Progenitor cell of endocrine pancreas (in vitro differentiated cells): ENCODE measurements at regions not wholly inside any gene's neighbourhood (a gene's known extent, or its start where the extent isn't known, plus 50 kb on each side); places are given as distances from the start of the nearest gene placed in this dataset.

ENCODE experiments used
- DNase-seq: peaks from one replicate; pipeline ENCODE4 v3.0.0; 2021; ENCODE audit warnings: low spot score; ENCODE audit not compliant: unreplicated experiment
- H3K27ac Mint-ChIP-seq: 2 replicates; pipeline ENCODE4 v1.8.0; 2021; ENCODE audit warnings: mild to moderate bottlenecking, moderate library complexity, mixed read lengths
- H3K27me3 Mint-ChIP-seq: 2 replicates; pipeline ENCODE4 v1.8.0; 2021; ENCODE audit warnings: mixed read lengths
- H3K36me3 Mint-ChIP-seq: 2 replicates; pipeline ENCODE4 v1.8.0; 2022; ENCODE audit warnings: mixed read lengths; ENCODE audit not compliant: insufficient read depth
- H3K4me1 Mint-ChIP-seq: 2 replicates; pipeline ENCODE4 v1.8.0; 2021; ENCODE audit warnings: low read depth, mixed read lengths
- H3K4me3 Mint-ChIP-seq: 2 replicates; pipeline ENCODE4 v1.8.0; 2021; ENCODE audit warnings: low read depth, mild to moderate bottlenecking, moderate library complexity, mixed read lengths
- H3K9me3 Mint-ChIP-seq: 2 replicates; pipeline ENCODE4 v1.8.0; 2021; ENCODE audit warnings: low read depth, mixed read lengths
- TF ChIP-seq, protein P1 (sequence below): fragments of 200-600 bp; sonication (generic); IDR thresholded peaks from one replicate; pipeline ENCODE4 v1.5.0; 2021; ENCODE audit warnings: antibody characterized with exemption, mild to moderate bottlenecking; ENCODE audit not compliant: unreplicated experiment

DNA sequence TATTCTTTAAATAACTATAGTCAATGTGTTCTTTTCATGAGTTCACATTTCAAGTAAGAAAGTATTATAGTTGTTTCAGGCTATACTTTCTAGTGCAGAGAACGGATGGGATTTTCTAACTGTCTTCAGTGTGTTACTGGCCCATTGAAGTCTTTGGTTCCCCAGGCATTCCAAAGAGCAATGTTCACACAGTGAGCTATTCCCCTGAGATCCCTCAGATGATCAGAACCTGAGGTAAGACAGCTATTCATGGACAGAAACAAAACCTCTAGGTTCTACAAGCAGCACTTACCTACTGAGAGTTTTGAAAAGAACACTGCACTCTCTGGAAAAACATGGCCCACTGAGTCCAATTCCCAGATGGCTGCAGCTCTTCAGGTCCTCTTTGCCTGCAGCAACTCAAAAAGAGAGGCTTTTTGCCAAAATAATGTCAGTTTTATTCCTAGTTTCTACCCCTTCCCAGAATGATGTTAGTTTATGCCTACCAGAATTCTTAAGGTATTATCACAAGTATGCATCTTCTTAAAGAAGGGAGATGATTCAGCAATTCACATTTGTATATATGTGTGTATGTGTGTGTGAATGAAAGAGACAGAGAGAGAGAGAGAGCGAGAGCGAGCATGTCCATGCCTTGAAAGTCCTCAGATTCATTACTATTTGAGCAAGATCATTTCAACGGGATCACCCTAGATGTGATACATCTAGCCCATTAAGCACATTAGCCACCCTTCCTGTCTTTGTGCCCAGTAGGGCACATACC, 146.1 kb downstream of the PDHA2 start:
- Mint-ChIP-seq H3K9me3 (peaks cover 11% of the 10 kb centered on the region), H3K4me3 (no peak overlapping the region), H3K36me3 (no peaks in the 10 kb centered on the region), H3K4me1 (no peaks in the 10 kb centered on the region), H3K27ac (no peak overlapping the region), H3K27me3 (no peaks in the 10 kb centered on the region)
- TF ChIP-seq, protein P1, sequence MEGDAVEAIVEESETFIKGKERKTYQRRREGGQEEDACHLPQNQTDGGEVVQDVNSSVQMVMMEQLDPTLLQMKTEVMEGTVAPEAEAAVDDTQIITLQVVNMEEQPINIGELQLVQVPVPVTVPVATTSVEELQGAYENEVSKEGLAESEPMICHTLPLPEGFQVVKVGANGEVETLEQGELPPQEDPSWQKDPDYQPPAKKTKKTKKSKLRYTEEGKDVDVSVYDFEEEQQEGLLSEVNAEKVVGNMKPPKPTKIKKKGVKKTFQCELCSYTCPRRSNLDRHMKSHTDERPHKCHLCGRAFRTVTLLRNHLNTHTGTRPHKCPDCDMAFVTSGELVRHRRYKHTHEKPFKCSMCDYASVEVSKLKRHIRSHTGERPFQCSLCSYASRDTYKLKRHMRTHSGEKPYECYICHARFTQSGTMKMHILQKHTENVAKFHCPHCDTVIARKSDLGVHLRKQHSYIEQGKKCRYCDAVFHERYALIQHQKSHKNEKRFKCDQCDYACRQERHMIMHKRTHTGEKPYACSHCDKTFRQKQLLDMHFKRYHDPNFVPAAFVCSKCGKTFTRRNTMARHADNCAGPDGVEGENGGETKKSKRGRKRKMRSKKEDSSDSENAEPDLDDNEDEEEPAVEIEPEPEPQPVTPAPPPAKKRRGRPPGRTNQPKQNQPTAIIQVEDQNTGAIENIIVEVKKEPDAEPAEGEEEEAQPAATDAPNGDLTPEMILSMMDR: no peak
- DNase-seq: no peak

DNA sequence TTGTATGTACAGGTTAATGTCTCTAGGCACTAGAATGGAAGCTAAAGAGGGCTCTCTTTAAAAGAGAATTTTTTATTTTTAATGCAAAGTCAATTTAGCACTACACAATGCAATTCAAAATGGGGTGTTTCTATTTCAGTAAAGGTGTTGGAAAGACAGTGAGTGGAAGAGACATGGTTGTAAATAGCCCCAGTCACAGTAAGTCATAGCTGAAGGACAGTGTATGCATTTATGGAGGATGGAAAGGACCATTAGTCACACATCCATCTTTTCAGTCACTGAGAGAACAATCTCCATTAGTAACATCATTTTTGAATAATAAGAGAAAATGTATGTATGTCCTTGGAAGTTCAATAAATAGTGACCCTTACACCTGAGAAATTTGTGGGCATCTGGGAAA, 148.0 kb downstream of the PDHA2 start:
- Mint-ChIP-seq H3K27me3 (no peaks in the 10 kb centered on the region), H3K4me3 (no peak overlapping the region), H3K36me3 (no peaks in the 10 kb centered on the region), H3K4me1 (no peaks in the 10 kb centered on the region), H3K27ac (no peak overlapping the region), H3K9me3 (peaks cover 11% of the 10 kb centered on the region)
- TF ChIP-seq, protein P1: no peak
- DNase-seq: no peak

DNA sequence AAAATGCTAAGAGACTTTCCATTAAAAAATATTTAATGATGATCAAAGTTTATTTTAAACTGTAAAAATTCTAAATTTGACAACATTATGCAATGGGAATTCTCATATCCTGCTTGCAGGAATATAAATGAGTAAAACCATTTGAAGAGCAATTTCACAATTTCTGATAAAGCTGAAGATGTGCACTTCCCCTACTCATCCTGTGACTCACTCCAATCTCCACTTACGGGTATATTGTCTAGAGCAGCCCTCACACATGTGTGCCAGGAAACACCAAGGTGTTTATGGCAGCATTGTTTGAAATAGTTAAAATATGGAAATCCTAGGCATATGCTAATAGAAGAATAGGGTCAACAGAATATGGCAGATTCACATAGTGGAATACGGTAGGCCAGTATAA, 158.4 kb downstream of the PDHA2 start:
- DNase-seq: no peak
- no peaks in the 10 kb centered on the region for H3K36me3 Mint-ChIP-seq
- no peak overlapping the region for H3K27ac Mint-ChIP-seq
- H3K27me3 Mint-ChIP-seq: no peaks in the 10 kb centered on the region
- peaks cover 8% of the 10 kb centered on the region for H3K9me3 Mint-ChIP-seq
- H3K4me1 Mint-ChIP-seq: peaks cover 2% of the 10 kb centered on the region
- TF ChIP-seq, protein P1: no peak
- H3K4me3 Mint-ChIP-seq: no peak overlapping the region

DNA sequence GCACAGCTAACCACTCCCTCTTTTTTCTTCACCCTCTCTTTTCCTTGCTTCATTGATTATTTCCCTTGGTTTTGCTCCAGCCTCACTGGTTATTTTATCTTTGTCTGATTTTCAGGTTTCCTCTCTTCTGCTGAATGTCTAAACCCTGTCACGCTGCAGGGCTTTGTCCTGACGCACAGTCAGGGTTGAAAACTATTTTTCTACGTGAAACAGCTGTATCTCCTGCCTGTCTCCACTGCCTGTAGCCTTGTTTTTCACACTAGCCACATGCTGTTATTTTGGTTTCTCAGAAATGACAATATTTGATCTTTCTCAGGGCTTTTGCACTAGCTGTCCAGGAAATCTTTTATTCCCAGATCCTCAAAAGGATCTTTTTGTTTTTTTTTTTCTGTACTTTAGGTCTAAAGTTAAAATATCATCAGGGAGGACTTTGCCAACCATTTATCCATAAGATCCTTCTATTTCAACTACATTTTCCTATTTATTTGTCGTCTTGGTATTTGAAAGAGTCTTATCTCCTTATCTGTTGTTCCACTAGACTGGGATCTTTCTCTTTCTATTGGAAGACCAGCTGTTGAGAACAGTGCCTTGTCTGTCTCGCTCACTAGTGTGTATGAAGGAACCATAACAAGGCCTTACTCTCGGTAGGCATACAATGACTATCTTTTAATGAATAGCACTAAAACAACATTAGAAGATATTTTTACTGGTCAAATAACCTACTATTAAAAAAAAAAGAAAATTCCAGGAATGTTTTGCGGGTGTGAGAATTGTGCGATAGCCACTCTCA, 164.3 kb downstream of the PDHA2 start:
- no peak overlapping the region for H3K4me3 Mint-ChIP-seq
- H3K27ac Mint-ChIP-seq: peak overlapping the region; percentile 34
- H3K9me3 Mint-ChIP-seq: peaks cover 2% of the 10 kb centered on the region
- H3K27me3 Mint-ChIP-seq: no peaks in the 10 kb centered on the region
- H3K36me3 Mint-ChIP-seq: no peaks in the 10 kb centered on the region
- TF ChIP-seq, protein P1: no peak
- peaks cover 8% of the 10 kb centered on the region for H3K4me1 Mint-ChIP-seq
- no peak for DNase-seq

DNA sequence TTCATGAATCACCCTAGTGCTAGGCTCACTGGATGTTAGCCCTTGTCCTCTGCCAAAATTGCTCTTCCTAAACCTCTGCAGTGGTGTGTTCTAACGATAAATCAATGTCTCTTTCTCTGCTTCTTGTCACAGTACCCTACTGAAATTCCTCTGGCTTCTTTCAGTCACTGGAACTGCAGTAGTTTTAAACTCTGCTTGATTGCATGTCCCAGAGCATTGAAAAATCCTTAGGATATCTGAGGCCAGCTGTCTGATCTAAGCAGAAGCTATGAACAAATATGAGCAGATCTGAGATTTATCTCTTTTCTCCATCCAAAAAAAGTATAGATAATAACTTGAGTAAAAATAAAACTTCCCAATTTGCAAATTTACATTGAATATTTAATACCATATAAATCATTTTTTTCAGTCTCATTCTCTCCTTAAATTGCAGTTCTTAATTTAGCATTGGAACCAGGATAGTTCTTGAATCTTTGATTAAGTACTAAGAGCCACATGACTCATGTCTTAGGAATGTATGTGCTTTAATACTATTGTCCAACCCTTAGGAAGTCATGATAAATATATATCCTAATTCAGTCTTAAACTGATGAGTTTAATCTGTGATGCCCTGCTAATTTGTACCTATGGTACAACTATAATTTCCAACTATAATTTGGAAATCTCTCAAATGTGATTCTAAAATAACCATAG, 169.7 kb downstream of the PDHA2 start:
- TF ChIP-seq, protein P1: no peak
- H3K27ac Mint-ChIP-seq: no peak overlapping the region

More for the DNA sequence above, 169.7 kb downstream of the PDHA2 start:
- peaks cover 1% of the 10 kb centered on the region for H3K4me1 Mint-ChIP-seq
- peaks cover 3% of the 10 kb centered on the region for H3K36me3 Mint-ChIP-seq
- DNase-seq: no peak
- peaks cover 3% of the 10 kb centered on the region for H3K9me3 Mint-ChIP-seq
- no peak overlapping the region for H3K4me3 Mint-ChIP-seq
- no peaks in the 10 kb centered on the region for H3K27me3 Mint-ChIP-seq
